HG03039 (cell line): ENCODE measurements at regions not wholly inside any gene's neighbourhood (a gene's known extent, or its start where the extent isn't known, plus 50 kb on each side); places are given as distances from the start of the nearest gene placed in this dataset.
"Not testable (repeated sequence)": the region's sequence is repeated elsewhere in the genome, so short reads cannot be mapped to it uniquely, and the experiment has no call there.

ENCODE experiments used
- ATAC-seq: cut with Tn5 transposase; IDR thresholded peaks from one replicate; pipeline ENCODE4 v1.9.1; 2021; ENCODE audit warnings: mild to moderate bottlenecking, moderate library complexity; ENCODE audit not compliant: unreplicated experiment

DNA sequence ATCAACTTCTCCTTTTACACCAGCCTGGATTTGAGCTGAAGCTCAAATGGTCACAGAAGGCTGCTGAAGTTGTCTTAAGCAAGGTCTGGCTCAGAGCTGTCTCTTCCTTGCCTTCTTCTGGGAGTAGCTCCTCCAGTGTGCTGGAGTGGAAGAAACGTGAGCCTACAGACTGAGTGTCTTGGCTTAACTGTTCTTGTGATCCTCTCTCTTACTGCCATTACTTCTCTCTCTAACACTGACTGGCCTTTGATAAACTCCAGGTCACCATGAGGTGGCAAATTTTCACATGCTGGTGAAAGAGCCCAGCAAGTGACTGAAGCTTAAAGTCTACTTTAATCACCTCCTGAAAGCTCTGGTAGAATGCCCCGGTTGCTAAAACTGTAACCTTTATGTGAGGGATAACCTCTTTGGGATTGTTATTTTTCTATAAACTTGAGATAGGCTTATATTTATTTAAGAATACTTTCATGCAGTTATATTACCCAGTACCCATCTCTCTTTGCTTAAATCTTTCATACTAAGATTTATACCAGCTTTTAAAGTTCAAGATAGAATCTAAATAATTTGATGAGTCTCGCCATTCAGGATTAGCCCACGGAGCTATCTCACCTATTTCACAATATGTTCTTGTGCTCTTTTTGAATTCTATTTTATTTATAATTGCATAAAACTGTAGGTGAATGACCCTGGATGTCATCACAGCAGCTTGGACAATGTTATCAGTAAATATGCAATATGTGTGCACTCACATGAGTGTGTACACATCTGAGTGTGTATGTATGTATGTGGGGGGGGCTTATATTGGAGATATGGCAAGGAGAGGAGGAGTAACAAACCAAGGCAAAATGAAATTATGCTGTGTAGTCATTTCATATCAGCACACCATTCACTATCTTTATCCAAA lies 924.0 kb downstream of the LTN1 start:
- ATAC-seq, result no peak

GRCh38 chr21:28066596-28067387 lies 925.9 kb downstream of the LTN1 start:
- no peak for ATAC-seq

DNA sequence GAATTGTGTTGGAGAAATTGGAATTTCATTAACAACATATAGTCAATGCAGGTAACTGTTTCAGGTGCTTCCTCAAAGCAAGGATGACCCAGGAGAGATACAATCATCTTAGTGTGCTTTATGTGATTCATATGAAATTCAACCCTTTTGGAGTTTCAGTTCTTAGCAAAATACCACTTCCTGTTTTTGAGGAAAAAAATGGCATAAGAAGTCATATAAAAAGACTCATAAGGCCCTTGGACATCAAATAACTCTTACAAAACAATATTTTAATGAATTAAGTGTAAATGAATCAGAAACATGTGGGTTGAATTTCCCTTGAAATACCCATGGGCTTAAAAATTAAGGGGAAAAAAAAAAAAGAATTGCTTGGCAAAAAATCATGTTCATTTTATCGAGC lies 926.6 kb downstream of the LTN1 start:
- no peak for ATAC-seq

DNA sequence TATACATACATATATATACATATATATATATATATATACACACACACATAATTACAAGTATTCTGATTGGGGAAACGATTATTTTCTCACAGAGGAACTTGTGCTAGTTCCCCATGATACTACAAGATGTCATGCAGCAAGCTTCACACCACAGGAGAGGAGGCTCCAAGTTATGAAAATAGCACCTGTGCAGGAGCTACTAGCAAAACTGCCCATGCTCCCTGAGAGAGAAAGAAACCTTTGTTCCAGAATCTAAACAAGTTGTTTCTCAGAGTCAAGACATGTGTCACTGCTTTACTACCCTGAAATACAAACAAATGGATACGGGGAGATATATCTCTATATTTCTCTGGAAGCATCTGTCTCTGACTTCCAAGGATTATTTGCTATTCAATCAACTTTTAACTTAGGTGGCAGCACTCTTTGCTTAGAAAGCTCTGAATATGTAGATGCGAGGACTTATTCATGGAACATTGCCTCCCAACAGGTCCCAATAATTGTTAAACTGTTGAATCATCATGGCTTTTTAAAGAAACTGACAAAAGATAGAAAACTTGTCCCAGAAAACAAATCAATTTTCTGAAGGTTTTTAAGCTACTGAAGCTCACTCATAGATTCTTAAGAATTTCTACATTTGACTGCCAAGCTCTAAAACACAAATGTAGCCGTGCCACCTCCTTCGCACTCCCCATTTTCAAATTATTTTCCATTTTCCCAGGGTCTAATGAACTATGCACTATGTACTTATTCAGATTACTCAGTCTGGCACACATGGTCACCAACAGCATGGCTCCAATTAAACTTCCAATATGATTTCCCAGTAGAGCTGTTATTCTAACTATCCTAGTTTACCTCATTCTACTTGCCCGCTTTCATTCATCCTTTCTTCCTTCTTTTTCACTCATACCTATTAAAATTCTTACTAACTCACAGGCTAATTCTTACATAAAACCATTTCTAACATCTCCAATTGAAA lies 929.1 kb downstream of the LTN1 start:
- no peak for ATAC-seq

DNA sequence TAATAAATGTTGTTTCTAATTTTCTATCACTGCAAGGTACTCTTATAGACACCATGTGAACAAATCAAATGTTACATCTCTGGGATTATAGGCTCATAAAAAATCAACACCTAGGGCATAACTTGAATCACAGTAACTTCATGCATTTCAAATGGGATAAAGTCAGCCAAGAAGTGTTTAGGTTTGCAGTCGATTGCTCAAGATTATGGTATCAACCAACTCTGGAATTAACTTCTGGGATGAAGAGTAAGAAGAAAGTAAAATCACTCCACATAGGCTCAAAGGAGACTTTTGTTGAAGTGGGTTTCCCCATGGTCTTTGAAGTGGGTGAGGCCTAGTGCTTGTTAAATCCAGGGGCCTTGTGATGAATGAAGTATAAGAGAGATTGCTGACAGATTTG lies 939.7 kb downstream of the LTN1 start:
- not testable (repeated sequence) for ATAC-seq

DNA sequence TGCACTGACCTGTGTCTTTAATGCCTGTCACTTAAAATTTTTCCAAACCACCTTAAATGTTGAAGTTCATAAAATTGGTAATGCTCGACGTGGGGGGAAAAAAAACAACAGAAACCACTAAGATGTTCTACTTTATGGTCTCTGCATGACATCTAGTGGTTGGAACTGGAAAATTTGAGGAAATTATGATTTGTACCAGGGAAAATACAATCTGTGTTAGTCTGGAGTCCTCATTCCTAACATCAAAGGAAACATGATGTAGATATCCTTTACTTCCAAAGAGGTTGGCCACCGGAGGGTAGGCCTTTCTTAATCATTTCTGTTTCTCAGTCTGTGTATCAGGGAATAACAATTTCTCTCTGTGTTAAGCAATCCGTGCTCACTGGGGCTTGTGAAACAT lies 941.0 kb downstream of the LTN1 start:
- ATAC-seq, result not testable (repeated sequence)

DNA sequence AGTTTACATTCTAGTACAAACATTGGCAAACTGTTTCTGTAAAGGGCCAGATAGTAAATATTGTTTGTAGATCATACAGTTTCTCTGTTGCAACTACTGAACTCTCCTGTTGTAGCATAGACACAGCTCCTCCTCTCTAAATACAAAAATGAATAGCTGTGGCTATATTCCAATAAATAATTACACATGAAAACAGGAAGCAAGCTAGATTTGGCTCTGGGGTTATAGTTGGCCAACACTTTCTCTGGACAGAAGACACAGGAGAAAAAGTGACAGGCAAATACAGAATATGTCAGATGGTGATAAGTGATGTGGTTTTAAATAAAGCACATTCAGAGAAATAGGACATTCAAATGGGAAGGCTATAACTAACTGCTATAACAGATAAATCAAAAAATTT lies 957.0 kb downstream of the LTN1 start:
- not testable (repeated sequence) for ATAC-seq

- not testable (repeated sequence) for ATAC-seq
These were observed 957.8 kb downstream of the LTN1 start for GRCh38 chr21:28034916-28035315.

- ATAC-seq, result not testable (repeated sequence)
These were observed 958.3 kb downstream of the LTN1 start for GRCh38 chr21:28034334-28034733.

DNA sequence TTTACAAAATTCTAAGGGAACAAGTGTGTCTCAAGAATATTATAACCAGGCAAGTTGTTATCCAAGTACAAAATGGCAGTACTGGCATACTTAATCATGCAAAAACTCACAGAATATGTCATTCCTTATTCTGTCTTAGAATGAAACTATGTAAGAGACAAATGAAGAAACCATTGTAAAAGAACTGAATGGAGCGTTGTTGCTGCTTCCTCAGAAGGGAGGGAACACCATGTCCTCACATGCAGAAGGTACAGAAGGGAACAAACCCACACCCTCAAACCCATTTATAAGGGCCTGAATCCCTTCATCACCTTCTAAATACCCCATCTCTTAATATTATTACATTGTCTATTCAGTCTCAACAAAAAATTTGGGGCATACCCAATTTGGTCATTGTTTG lies 960.0 kb downstream of the LTN1 start:
- not testable (repeated sequence) for ATAC-seq

DNA sequence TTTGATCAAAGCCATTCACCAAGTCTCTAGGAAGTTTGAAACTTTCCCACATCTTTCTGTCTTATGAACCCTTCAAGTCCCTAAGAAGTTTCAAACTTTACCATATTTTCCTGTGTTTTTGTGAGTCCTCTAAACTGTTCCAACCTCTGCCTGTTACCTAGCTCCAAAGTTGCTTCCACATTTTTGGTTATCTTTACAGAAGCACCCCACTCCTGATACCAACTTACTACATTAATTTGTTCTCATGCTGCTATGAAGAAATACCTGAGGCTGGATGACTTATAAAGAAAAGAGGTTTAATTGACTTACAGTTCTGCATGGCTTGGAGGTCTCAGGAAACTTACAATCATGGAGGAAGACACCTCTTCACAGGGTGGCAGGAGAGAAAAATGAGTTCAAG lies 961.6 kb downstream of the LTN1 start:
- ATAC-seq, result not testable (repeated sequence)

GRCh38 chr21:28025111-28025510 lies 967.6 kb downstream of the LTN1 start:
- no peak for ATAC-seq

DNA sequence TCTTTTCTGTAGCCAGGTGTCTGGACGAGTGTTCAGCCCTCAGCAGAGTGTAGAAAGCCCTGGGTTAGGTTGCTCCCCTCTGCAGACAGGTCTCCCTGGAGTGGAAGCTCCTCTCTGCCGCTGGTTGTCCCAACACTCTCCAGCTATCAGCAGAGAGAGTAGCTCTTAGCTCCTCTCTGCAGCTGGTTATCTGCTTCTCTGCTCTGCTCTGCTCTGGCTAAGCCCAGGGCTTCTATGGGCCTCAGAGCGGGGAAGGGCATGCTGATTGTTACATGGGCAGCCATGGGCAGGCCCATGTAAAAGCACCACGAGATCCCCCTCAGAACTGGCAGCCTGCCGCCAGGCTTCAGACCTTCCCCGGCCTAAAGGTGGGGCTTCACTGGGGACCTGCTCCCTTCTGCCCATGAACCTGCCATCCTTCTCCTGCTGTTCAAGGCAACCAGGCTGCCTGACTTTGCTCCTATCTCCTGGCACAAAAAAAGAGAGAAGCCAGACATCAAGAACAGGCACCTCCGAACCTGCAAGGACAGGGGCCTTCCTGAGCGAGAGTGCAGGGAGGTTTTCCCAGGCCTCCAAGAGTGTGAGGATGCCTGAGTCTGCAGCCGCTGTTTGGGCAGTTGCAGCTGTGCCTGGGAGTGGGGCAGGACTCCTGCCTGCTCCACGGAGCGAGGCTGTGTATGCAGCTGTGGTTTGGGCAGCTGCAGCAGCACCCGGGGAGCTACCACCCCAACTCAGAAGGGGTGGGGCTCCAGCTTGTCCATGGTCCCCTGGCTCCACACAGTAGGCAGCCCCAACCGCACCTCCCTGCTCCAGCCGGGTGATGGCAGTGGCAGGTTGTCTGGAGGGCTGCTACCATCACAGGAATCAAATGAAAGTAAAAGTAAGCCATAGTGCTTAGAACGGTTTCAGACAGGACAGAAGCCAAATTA lies 973.7 kb downstream of the LTN1 start:
- no peak for ATAC-seq

GRCh38 chr21:28018213-28018612 lies 974.5 kb downstream of the LTN1 start:
- ATAC-seq, result no peak

DNA sequence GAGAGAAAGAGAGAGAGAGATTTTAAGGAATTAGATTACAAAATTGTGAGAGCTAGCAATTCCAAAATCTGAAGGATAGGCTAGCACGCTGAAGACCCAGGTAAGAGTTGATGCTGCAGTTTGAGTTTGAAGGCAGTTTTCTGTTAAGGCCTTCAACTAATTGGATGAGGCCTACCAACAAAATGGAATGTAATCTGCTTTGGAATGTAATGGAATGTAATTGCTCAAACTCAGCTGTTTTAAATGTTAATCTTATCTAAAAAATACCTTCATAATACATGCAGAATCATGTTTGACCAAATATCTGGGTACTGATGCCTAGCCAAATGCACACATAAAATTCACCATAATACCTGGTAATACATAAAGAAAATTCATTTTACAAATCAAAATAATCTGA lies 976.1 kb downstream of the LTN1 start:
- no peak for ATAC-seq

- ATAC-seq, result not testable (repeated sequence)
These were observed 979.6 kb downstream of the LTN1 start for GRCh38 chr21:28013123-28013522.

DNA sequence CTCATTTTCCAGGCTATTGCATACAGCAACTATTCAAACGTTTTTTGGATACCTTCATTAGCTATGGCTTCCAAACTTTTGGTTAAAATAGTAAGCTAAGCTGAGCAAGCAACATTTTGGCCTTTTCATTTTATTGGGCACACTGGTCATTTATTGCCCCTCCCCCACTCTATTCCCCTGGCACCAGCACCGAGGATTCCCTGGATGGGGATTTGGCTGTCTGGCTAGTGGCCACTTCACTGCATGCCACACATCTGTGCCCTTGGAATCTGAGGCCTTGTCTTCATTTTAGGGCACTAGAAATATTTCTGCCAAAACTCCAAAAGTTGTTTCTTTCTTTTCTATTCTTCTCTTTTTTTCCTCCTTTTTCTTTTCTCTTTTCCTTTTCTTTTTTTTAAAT lies 980.7 kb downstream of the LTN1 start:
- not testable (repeated sequence) for ATAC-seq

DNA sequence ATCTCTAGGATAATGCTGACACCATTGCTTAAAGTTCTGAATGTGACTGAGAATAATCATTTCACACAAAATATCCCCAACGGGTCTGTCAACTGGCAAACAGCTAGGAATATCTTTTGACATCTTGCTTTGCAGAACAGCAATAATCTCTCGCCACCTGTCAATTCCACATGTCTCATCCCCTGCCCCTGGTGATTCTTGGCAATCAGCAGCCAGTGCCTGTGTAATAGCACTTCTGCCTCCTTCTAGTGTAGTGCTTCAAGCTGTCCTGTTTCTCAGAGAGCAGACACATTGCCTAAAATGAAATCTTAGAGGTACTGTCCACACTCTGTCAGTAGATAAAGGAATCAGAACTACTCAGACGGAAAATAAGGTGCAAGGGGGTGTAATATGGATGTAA lies 984.4 kb downstream of the LTN1 start:
- ATAC-seq, result not testable (repeated sequence)

GRCh38 chr21:28003627-28004026 lies 989.0 kb downstream of the LTN1 start:
- ATAC-seq, result not testable (repeated sequence)

DNA sequence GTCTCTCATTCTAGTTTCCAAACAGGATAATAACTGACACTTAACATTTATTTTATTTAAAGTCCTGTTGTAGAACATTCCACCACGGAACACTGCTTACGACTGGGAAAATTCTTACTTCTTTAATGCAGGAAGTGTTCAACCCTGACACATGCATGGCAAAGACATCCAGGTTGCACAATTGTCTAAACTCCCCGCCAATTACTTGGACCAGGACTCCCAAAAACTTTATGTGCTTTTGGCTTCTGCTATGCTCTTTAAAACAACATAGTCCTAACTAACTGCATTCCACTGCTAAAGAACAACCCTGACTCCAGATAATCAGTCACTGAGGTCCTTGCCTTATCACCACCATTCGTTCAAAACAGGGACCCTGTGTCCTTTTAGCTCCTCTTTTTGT lies 995.8 kb downstream of the LTN1 start:
- ATAC-seq, result not testable (repeated sequence)
